ENCODE measurements at regions not wholly inside any gene's neighbourhood (a gene's known extent, or its start where the extent isn't known, plus 50 kb on each side); places are given as distances from the start of the nearest gene placed in this dataset.

DNA sequence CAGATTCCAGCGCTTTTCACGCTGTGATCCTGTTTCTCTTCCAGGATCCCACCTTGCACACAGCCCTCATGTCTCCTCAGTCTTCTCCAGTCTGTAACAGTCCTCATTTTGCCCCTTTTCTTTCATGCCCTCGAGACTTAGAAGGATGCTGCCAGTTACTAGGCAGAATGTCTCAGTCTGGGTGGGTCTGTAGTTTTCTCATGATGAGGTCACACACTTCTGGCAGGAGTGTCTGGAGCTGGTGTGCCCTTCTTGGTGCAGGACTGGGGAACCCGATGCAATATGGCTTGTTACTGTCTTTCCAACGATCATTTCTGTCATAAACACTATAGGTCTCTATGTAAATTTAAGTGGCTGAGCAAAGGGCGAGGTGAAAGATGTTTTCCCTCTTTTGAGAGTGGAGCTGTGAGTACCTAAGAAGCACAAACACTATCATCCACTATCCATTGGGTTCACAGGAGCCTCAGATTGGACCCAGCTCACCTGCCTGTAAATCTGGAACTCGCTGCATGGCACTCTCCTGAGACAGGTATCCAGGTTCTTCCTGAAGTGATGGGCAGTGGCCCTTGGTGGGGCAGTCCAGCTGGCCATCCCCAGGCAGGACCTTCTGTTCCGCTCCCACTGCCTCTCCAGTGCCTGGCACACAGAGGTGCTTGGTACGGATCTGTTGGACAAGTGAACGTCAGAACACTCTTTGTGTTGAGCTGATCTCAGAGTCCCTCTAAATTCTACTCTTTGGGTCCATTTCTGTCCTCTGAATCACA is 64.3 kb upstream of the ZNF32 start:
- no peak for DNase-seq (ENCODE audit: low spot score)
- FAIRE-seq = no peak

DNA sequence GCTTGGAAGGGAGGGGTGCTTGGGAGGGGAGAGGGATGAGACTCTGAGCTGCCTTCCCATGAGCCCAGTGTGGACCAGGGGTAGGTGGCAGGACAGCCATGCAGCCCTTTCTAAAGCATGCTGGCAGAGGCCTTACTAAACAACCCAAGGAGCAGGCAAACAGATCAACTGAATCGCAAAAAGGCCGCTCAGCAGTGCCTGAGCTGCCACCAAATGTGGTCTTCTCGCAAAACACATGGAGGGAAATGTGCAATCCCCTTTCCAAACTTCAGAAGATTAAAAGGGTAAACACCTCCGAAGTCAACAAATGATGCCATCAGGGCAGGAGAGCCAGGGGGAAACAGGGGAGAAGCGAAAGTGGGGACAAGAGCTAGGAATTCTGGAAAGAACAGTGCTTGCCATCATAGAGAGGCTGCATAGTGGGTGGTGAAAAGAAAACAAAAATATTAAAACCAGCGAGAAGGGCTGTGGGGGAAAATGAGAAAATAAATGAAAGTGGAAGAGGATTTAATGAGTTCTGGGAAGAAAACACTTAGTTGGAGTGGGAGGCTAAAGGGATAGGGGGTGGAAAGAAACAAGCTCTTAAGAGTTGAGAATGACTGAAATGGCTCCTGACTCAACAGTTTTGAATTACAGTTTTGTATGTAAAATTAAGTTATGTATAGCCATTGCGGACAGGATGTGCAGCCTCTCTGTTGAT is 62.2 kb upstream of the ZNF32 start:
- FAIRE-seq (no peak), DNase-seq (ENCODE audit: low spot score) (no peak)

DNA sequence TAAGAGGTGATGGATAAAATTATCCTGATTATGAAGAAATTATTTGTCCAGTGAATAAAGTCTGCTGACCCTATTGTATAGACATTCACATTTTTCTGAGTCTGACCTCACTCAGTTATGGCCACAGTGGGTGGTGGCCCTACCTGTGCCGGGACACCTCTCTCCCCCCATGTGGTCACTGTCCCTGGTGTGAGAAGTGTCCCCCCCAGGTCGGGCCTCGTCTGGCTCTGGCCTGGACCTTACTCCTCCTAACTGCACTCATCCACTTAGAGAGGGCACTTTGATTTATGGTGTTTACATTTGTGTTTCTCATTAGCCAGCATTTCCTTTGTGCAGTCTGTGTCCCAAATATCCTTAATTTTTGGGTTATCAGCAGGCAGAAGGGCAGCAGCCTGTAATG is 59.6 kb upstream of the ZNF32 start:
- FAIRE-seq = peak; percentile 90

DNA sequence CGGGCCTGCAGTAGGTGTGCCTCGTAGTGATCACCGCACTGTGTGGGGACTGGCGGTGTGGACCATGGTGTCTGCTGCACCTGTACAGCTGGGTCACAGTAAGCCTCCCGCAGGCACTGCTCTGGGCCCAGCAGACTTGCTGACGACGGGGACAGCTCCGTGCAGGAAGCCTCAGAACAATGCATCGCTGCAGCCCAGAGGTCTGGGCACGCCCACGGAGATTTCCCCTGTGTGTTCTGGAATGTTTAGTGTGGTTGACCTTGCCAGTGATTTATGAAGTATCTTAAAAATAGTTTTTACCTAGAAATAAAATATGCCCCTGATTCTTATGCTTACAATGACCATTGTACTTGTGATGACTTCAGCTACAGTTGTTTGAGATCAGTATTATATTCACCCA is 59.1 kb upstream of the ZNF32 start:
- DNase-seq (ENCODE audit: low spot score) (peak; percentile 83), FAIRE-seq (peak; percentile 92)

More for the DNA sequence above, 59.6 kb upstream of the ZNF32 start:
- DNase-seq (ENCODE audit: low spot score) = no peak

DNA sequence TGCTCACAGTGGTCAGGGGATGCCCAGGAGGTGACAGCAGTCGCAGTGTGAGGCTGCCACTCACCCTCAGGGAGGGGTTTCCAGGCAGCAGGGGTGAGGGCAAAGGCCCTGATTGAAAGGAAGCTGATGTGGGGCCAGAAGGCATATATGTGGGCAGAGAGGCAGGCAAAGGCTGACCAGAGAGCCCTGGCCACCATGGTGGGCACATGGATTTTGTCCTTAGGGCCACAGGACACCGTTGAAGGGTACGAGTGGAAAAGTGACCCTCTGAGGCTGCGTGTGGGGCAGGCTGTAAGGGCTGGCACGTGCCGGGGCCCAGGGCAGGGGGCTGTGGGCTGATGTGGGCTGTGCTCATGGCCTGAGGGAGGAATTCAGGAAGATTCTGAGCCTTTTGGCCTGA is 57.5 kb upstream of the ZNF32 start:
- no peak for FAIRE-seq
- no peak for DNase-seq (ENCODE audit: low spot score)

DNA sequence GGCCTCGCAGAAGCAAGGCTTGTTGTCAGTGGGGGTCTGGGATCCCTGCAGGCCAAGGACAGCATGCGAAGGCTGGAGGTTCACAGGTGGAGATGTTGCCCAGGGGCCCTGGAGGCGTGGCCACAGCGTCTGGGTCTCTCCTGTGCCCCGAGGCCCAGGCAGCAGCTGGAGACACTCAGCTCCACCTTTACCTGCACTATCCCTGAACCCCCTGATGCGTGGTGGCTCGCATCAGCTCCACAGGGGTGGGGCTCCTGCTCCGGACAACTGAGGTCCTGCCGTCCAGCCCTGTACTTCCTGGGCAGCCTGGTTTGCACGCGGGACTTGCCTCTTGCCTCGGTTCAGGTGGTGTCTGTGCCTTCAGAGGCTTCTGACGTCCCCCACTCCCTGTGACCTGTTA is 54.6 kb upstream of the ZNF32 start:
- FAIRE-seq (peak; percentile 82), DNase-seq (ENCODE audit: low spot score) (no peak)

DNA sequence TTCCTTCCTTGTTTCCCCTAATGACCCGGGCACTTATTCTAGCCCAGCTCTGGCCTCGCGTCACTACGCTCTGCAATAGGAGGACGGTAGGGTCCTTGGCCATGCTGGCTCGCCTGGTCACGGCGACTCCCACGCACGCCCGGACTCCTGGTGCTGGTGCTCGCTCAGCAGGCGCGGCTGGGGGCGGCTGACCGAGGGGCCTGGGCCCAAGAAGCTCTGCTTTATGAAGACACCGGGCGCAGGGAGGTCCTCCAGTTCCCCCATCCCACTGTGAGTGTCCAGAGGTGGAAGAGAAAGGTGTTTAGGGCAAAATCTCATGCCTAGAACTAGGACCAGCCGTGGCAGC is 54.2 kb upstream of the ZNF32 start:
- DNase-seq (ENCODE audit: low spot score) (no peak), FAIRE-seq (peak; percentile 76)

DNA sequence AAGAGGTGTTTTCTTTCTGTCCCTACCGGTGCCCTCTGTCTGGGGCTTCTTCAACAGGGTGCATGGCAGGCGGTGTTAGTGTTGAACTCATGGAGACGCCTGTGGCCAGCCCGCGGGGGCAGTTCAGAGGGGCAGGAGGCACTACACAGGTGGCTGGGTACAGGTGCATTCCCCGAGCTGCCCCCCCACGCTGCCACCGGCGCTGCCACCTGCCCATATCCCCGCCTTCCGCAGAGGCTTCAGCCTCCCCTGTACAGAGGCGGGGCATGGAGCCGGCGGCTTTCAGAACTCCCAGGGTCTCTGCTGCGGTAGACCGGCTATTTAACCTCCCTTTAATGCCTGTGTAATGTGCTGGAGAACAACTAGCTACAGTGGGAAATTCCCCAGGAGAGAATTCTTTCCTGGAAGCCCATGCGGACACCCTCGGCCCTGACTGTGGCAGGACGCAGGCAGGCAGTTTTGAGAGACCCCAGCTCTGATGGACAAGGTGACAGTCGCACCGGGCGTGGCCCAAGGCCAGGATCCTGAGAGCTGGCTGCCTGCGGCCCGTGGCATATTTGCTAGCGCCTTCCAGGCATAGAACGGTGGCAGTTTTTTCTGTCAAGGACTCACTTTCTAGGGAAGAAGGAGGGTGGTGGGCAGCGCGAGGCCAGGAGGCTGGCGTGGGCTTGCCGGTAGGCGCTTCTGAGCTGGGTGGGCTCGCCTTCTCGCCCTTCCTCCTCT is 53.7 kb upstream of the ZNF32 start:
- DNase-seq (ENCODE audit: low spot score) (no peak), FAIRE-seq (no peak)

DNA sequence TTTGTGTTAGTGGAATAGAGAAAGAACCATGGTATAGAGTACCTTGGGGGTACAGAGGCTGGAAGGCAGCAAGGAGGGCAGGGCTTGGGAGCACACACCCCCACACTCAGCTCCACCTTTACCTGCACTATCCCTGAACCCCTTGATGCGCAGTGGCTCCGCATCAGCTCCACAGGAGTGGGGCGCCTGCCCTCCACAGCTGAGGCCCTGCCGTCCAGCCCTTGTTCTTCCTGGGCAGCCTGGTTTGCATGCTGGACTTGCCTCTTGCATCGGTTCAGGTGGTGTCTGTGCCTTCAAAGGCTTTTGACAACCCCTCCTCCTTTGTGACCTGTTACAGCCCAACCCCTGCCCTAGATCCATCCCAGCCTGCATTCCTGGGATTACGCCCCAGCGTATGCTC is 52.6 kb upstream of the ZNF32 start:
- FAIRE-seq = no peak

DNA sequence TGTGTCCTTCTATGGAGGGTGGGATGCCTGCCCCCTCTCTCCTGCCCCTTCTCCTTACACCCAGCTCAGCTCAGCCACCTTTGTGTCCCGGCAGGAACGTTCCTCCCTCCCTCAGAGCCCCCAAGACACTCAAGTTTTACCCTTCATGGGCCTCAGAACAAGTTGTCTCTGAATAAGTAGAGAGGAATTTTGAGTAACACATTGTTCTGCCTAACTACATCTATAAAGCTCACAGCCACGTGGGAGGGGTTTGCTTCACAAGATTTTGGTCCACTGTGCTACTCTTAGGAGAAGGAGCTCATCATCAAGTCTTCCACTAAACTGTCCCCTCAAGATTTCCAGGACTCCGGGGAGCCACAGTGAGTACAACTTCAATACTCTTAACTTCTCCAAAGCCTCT is 51.6 kb upstream of the ZNF32 start:
- FAIRE-seq (no peak), DNase-seq (ENCODE audit: low spot score) (no peak)

More for the DNA sequence above, 52.6 kb upstream of the ZNF32 start:
- DNase-seq (ENCODE audit: low spot score) = no peak

DNA sequence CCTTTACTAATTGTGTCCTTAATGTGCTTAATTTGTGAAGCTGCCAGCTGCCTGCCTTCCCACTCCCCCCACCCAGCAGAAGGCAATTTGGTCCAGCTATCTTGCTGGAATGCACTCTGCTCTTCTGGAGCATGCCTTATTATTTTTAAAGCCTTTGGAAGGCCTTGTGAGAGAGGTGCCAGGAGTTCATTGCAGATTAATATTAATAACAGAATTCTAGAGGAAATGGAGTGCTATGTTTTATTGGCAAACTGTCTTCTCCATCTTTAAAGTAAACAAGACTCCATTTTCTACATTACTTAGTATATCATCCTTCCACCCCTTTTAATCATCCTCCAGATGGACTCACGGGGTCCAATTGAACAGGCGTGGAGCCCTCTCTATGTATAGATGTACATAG is 50.8 kb upstream of the ZNF32 start:
- FAIRE-seq (no peak), DNase-seq (ENCODE audit: low spot score) (no peak)

Data from urothelium cell line (cell line).